ENCODE measurements at regions not wholly inside any gene's neighbourhood (a gene's known extent, or its start where the extent isn't known, plus 50 kb on each side); places are given as distances from the start of the nearest gene placed in this dataset.
A peak's percentile ranks its signal among the peaks of the same experiment; 100 is the strongest.

- ATAC-seq (no peak), DNase-seq (no peak)
- TF ChIP-seq CTCF (IDR thresholded peaks at IDR 0.05 in 4 of 5, conservative IDR thresholded peaks at IDR 0.05 in 1 of 5) (no peak), POLR2A (IDR thresholded peaks at IDR 0.05) (no peak)
- intact Hi-C loops (cut with DNase I; ENCODE audit: low total_unique reads) (no loop called here), in situ Hi-C loops (cut with MboI; ENCODE audit: low sequenced_read_pairs in 4 of 4) (no loop called here)
- Histone ChIP-seq H3K4me3 (no peak overlapping the region), H3K27me3 (no peaks in the 10 kb centered on the region), H3K9me3 (no peaks in the 10 kb centered on the region), H3K4me1 (no peaks in the 10 kb centered on the region), H3K36me3 (no peaks in the 10 kb centered on the region), H3K27ac (no peak overlapping the region)
Measured at GRCh38 chr4:15348695-15349094, 79.1 kb upstream of the C1QTNF7 start.

- no peaks in the 10 kb centered on the region for H3K4me1 ChIP-seq
- DNase-seq: no peak
- H3K4me3 ChIP-seq: no peak overlapping the region
- no peaks in the 10 kb centered on the region for H3K27me3 ChIP-seq
- no peaks in the 10 kb centered on the region for H3K9me3 ChIP-seq
- in situ Hi-C loops (cut with MboI; ENCODE audit: low sequenced_read_pairs in 4 of 4) (no loop called here), intact Hi-C loops (cut with DNase I; ENCODE audit: low total_unique reads) (no loop called here)
- no peak for TF ChIP-seq CTCF (IDR thresholded peaks at IDR 0.05 in 4 of 5, conservative IDR thresholded peaks at IDR 0.05 in 1 of 5)
- TF ChIP-seq POLR2A (IDR thresholded peaks at IDR 0.05): no peak
- ATAC-seq: no peak
- H3K27ac ChIP-seq: no peak overlapping the region
- no peaks in the 10 kb centered on the region for H3K36me3 ChIP-seq
Measured at GRCh38 chr4:15349531-15349935, 78.3 kb upstream of the C1QTNF7 start.

- intact Hi-C loops (cut with DNase I; ENCODE audit: low total_unique reads) (no loop called here), in situ Hi-C loops (cut with MboI; ENCODE audit: low sequenced_read_pairs in 4 of 4) (no loop called here)
- Histone ChIP-seq H3K27me3 (no peaks in the 10 kb centered on the region), H3K36me3 (no peaks in the 10 kb centered on the region), H3K4me1 (no peaks in the 10 kb centered on the region), H3K9me3 (no peaks in the 10 kb centered on the region), H3K4me3 (no peak overlapping the region), H3K27ac (no peak overlapping the region)
- TF ChIP-seq CTCF (IDR thresholded peaks at IDR 0.05 in 4 of 5, conservative IDR thresholded peaks at IDR 0.05 in 1 of 5) (no peak), POLR2A (IDR thresholded peaks at IDR 0.05) (no peak)
- DNase-seq (no peak), ATAC-seq (no peak)
Measured at GRCh38 chr4:15349965-15350364, 77.9 kb upstream of the C1QTNF7 start.

- peak in 1 of 2 donors; percentile 36 for ATAC-seq
- H3K4me1 ChIP-seq: no peaks in the 10 kb centered on the region
Measured at GRCh38 chr4:15352524-15352923, 75.3 kb upstream of the C1QTNF7 start.

More at GRCh38 chr4:15352524-15352923, 75.3 kb upstream of the C1QTNF7 start:
- H3K27ac ChIP-seq: no peak overlapping the region
- H3K27me3 ChIP-seq: no peaks in the 10 kb centered on the region
- no peaks in the 10 kb centered on the region for H3K9me3 ChIP-seq
- TF ChIP-seq POLR2A (IDR thresholded peaks at IDR 0.05) (no peak), CTCF (IDR thresholded peaks at IDR 0.05 in 4 of 5, conservative IDR thresholded peaks at IDR 0.05 in 1 of 5) (no peak)
- H3K4me3 ChIP-seq: no peak overlapping the region
- in situ Hi-C loops (cut with MboI; ENCODE audit: low sequenced_read_pairs in 4 of 4) (no loop called here), intact Hi-C loops (cut with DNase I; ENCODE audit: low total_unique reads) (no loop called here)
- no peak for DNase-seq
- no peaks in the 10 kb centered on the region for H3K36me3 ChIP-seq

All from gastrocnemius medialis (tissue), 4 donors.